Uterus (tissue), 2 donors: ENCODE measurements at regions not wholly inside any gene's neighbourhood (a gene's known extent, or its start where the extent isn't known, plus 50 kb on each side); places are given as distances from the start of the nearest gene placed in this dataset.

Source experiments
- POLR2A ChIP-seq, 2 donors: fragments of 450-650 bp; IDR thresholded peaks; one replicate each; pipeline ENCODE4 v1.6.1; 2016; ENCODE audit warnings: antibody characterized with exemption in 2 of 2, mild to moderate bottlenecking in 1 of 2, moderate library complexity in 1 of 2
- TF ChIP-seq, protein P1 (sequence below), 4 experiments: fragments of 200-600 bp in 2 of 4; fragments of 450-650 bp in 2 of 4; sonication (generic) in 2 of 4; IDR thresholded peaks; one replicate each; pipeline ENCODE4 v1.5.1; 2016 to 2019; ENCODE audit warnings: antibody characterized with exemption in 4 of 4, mild to moderate bottlenecking in 2 of 4, moderate library complexity in 1 of 4

- TF ChIP-seq, protein P1, sequence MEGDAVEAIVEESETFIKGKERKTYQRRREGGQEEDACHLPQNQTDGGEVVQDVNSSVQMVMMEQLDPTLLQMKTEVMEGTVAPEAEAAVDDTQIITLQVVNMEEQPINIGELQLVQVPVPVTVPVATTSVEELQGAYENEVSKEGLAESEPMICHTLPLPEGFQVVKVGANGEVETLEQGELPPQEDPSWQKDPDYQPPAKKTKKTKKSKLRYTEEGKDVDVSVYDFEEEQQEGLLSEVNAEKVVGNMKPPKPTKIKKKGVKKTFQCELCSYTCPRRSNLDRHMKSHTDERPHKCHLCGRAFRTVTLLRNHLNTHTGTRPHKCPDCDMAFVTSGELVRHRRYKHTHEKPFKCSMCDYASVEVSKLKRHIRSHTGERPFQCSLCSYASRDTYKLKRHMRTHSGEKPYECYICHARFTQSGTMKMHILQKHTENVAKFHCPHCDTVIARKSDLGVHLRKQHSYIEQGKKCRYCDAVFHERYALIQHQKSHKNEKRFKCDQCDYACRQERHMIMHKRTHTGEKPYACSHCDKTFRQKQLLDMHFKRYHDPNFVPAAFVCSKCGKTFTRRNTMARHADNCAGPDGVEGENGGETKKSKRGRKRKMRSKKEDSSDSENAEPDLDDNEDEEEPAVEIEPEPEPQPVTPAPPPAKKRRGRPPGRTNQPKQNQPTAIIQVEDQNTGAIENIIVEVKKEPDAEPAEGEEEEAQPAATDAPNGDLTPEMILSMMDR (IDR thresholded peaks at IDR 0.05), result no peak
- no peak for TF ChIP-seq POLR2A (IDR thresholded peaks at IDR 0.05)
These were observed 1043.6 kb downstream of the TUSC7 start for GRCh38 chr3:117752984-117753717.
